LNCAP (cell line): ENCODE measurements at regions not wholly inside any gene's neighbourhood (a gene's known extent, or its start where the extent isn't known, plus 50 kb on each side); places are given as distances from the start of the nearest gene placed in this dataset.

Experiments used
- CTCF ChIP-seq: fragments of 450-650 bp; IDR thresholded peaks from 2 replicates; pipeline ENCODE4 v1.5.1; 2017; ENCODE audit warnings: mild to moderate bottlenecking

- TF ChIP-seq CTCF: no peak
These were observed 74.0 kb downstream of the GATA3 start for GRCh38 chr10:8128511-8128910.

GRCh38 chr10:8129438-8129837, 75.0 kb downstream of the GATA3 start:
- no peak for TF ChIP-seq CTCF

DNA sequence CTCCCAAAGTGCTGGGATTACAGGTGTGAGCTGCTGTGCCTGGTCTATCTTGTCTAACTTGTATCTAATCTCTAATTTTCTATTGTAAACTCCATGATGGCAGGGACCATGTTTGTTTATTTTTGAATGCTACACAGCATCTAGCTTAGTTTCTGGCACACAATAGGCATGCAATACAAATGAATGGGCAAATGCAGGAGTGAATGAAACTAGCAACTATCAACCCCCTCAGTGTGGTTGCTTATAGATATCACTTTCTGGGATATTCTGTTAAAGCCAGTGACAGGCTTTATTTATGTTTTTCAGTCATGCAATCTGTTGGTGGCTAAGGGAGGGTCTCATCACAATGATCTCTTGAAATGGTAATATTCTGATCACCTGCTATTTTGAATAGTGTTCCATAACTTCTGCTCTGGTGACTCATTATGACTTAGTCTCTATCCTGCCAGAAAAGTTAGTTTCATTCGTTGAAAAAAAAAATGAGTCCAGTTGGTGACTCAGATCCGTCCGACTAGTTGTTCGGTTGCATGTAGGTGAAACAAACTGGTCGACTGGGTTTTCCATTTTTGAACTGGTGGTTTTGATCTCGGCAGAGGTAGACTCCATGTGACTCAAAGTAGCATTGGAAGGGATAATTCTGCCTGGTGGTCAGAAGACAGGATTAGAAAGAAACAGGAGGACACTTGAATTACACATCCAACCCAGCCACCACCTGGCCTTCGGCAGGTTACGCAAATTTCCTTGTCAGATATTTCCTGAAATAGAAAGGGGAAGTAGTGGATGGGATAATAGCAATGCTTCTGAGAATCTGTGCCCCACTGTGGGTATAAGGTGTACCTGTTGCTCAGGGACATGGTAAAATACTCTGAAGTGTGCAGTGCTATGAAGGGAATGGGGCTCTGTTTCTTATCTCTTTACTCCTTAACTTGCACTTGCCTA, 76.8 kb downstream of the GATA3 start:
- no peak for TF ChIP-seq CTCF

DNA sequence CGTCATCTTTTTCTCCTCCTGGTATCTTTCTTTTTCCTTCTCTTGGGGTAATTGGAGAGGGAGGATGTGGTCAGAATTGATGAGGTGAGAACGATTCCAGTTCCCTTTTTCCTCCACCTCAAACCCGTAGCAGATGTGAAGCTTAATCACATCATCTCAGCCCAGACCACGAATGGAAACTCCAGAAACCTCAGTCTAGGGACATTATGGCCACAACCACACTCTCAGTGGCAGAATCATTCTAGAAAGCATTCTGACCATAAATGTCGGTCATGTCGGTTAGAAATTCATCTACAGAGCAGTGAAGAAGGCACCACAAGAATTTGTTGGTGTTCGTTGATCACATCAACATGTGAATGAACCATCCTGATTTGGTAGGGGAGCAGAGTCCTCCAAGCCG, 78.7 kb downstream of the GATA3 start:
- no peak for TF ChIP-seq CTCF

- TF ChIP-seq CTCF: no peak
These were observed 82.2 kb downstream of the GATA3 start for GRCh38 chr10:8136736-8137135.

GRCh38 chr10:8137272-8137681, 82.8 kb downstream of the GATA3 start:
- no peak for TF ChIP-seq CTCF

DNA sequence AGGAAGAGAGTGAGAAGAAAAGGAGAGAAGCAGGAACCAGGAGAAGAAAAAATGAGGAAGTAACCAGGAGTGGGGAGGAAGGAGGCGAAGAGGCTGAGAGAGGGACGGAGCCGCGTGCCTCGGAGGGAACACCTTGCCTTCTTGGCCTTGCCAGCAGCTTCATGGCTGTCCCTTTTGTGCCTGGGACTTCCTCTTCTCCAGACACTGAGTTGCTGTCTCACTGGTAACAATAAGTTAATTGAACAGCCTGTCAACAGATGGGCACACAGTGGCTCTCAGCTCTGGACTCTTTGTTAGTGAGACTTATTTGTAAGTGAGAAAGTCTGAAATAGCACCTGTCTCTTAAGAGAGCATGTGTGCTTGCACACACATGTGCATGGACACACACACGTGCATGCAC, 83.2 kb downstream of the GATA3 start:
- TF ChIP-seq CTCF: no peak
